ENCODE measurements at regions not wholly inside any gene's neighbourhood (a gene's known extent, or its start where the extent isn't known, plus 50 kb on each side); places are given as distances from the start of the nearest gene placed in this dataset.
"Not testable (repeated sequence)": the region's sequence is repeated elsewhere in the genome, so short reads cannot be mapped to it uniquely, and the experiment has no call there.

GRCh38 chr12:77226368-77226767 lies 161.0 kb upstream of the E2F7 start:
- DNase-seq: no peak

GRCh38 chr12:77225373-77225772 lies 160.0 kb upstream of the E2F7 start:
- no peak for DNase-seq

GRCh38 chr12:77224346-77224745 lies 159.0 kb upstream of the E2F7 start:
- peak in 1 of 56 donors; percentile 4 for DNase-seq

- DNase-seq: no peak
Observed at GRCh38 chr12:77222336-77222735, 157.0 kb upstream of the E2F7 start.

- DNase-seq: no peak
Observed at GRCh38 chr12:77220586-77220985, 155.2 kb upstream of the E2F7 start.

- DNase-seq: no peak
Observed at GRCh38 chr12:77218278-77218677, 152.9 kb upstream of the E2F7 start.

GRCh38 chr12:77216136-77216535 lies 150.8 kb upstream of the E2F7 start:
- not testable (repeated sequence) for DNase-seq

- DNase-seq: no peak
Observed at GRCh38 chr12:77214136-77214535, 148.8 kb upstream of the E2F7 start.

- DNase-seq: peak in 19 of 56 donors; percentile 0 to 53 (median 8)
Observed at GRCh38 chr12:77213319-77213718, 147.9 kb upstream of the E2F7 start.

- DNase-seq: no peak
Observed at GRCh38 chr12:77210724-77211123, 145.4 kb upstream of the E2F7 start.

GRCh38 chr12:77204083-77204482 lies 138.7 kb upstream of the E2F7 start:
- no peak for DNase-seq

GRCh38 chr12:77202457-77203060 lies 137.2 kb upstream of the E2F7 start:
- DNase-seq: no peak

- no peak for DNase-seq
Observed at GRCh38 chr12:77189901-77190416, 124.6 kb upstream of the E2F7 start.

GRCh38 chr12:77189458-77189857 lies 124.1 kb upstream of the E2F7 start:
- DNase-seq: no peak

- DNase-seq: no peak
Observed at GRCh38 chr12:77179515-77179914, 114.1 kb upstream of the E2F7 start.

- DNase-seq: no peak
Observed at GRCh38 chr12:77167801-77168200, 102.4 kb upstream of the E2F7 start.

- no peak for DNase-seq
Observed at GRCh38 chr12:77166696-77167095, 101.3 kb upstream of the E2F7 start.

- no peak for DNase-seq
Observed at GRCh38 chr12:77163074-77164038, 98.0 kb upstream of the E2F7 start.

GRCh38 chr12:77161944-77162343 lies 96.6 kb upstream of the E2F7 start:
- DNase-seq: no peak

GRCh38 chr12:77160931-77161330 lies 95.6 kb upstream of the E2F7 start:
- no peak for DNase-seq

GRCh38 chr12:77153706-77154105 lies 88.3 kb upstream of the E2F7 start:
- no peak for DNase-seq

GRCh38 chr12:77152623-77153193 lies 87.3 kb upstream of the E2F7 start:
- peak in 1 of 56 donors; percentile 2 for DNase-seq

All from amygdala (tissue), 56 donors.